ENCODE measurements at regions not wholly inside any gene's neighbourhood (a gene's known extent, or its start where the extent isn't known, plus 50 kb on each side); places are given as distances from the start of the nearest gene placed in this dataset.

DNA sequence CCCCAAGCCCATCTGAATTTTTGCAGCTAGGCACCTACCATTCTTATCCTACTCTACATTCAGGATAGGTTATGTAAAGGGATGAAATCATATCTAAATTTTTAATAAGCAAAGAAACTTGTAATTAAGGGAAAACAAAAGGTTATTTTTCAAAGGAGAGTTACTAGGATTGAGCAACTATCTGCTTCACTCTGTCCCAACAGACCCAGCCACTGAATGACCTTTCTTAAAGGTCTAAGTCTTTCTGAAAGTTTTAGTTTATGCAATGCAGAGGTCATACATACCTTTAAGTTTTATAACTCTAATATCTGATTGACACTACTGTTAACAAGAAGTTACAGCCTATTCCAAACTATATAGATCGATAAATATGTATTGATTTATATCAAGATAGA, 209.2 kb upstream of the CTNNB1 start:
- no peak overlapping the region for H3K4me3 ChIP-seq
- intact Hi-C loops (cut with DNase I; ENCODE audit: low total_unique reads) = no loop called here
- no peak for DNase-seq (ENCODE audit: low spot score in 2 of 2)
- no peaks in the 10 kb centered on the region for H3K27me3 ChIP-seq
- H3K27ac ChIP-seq = peak overlapping the region in 1 of 2 donors; percentile 76
- peaks cover 0 to 6% of the 10 kb centered on the region in 2 donors for H3K4me1 ChIP-seq
- TF ChIP-seq POLR2A (IDR thresholded peaks at IDR 0.05) (no peak), CTCF (IDR thresholded peaks at IDR 0.05) (no peak), POLR2AphosphoS5 (IDR thresholded peaks at IDR 0.05) (no peak)
- H3K36me3 ChIP-seq = no peaks in the 10 kb centered on the region
- H3K9me3 ChIP-seq = no peaks in the 10 kb centered on the region

DNA sequence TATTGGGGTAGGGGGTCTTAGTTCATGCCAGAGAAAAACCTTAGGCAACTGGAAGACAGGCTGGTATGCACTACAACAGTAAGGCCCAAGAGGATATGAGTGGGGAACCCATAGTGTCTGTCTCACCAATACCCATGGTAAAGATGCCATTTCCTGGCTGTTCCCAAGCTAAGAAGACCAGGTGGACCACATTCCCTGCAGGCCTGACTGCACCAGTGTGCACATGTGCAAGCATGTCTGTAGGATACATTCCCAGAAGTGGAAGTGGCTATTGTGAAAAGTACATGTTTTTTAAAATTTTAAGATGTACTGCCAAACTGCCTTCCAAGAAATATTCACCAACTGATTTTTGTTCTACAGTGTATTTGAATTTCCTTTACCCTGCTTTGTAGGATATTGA, 207.3 kb upstream of the CTNNB1 start:
- peaks cover 0 to 6% of the 10 kb centered on the region in 2 donors for H3K4me1 ChIP-seq
- intact Hi-C loops (cut with DNase I; ENCODE audit: low total_unique reads) = no loop called here
- TF ChIP-seq POLR2AphosphoS5 (IDR thresholded peaks at IDR 0.05) (peak in 2 of 3 donors; percentile 63 to 66), CTCF (IDR thresholded peaks at IDR 0.05) (no peak)
- H3K4me3 ChIP-seq = no peak overlapping the region
- peak overlapping the region; percentile 64 to 76 for H3K27ac ChIP-seq
- DNase-seq (ENCODE audit: low spot score in 2 of 2) = peak in 1 of 2 donors; percentile 89
- H3K9me3 ChIP-seq = no peaks in the 10 kb centered on the region
- H3K27me3 ChIP-seq = no peaks in the 10 kb centered on the region
- no peaks in the 10 kb centered on the region for H3K36me3 ChIP-seq

- H3K4me1 ChIP-seq = peaks cover 0 to 6% of the 10 kb centered on the region in 2 donors
- no peaks in the 10 kb centered on the region for H3K27me3 ChIP-seq
- no peak for TF ChIP-seq POLR2A (IDR thresholded peaks at IDR 0.05)
- no peak for TF ChIP-seq CTCF (IDR thresholded peaks at IDR 0.05)
- no peak for TF ChIP-seq POLR2AphosphoS5 (IDR thresholded peaks at IDR 0.05)
- intact Hi-C loops (cut with DNase I; ENCODE audit: low total_unique reads) = no loop called here
- no peak overlapping the region for H3K27ac ChIP-seq
- DNase-seq (ENCODE audit: low spot score in 2 of 2) = no peak
- H3K4me3 ChIP-seq = no peak overlapping the region
- H3K36me3 ChIP-seq = no peaks in the 10 kb centered on the region
- H3K9me3 ChIP-seq = no peaks in the 10 kb centered on the region
These were observed 204.7 kb upstream of the CTNNB1 start for GRCh38 chr3:40994611-40995010.

DNA sequence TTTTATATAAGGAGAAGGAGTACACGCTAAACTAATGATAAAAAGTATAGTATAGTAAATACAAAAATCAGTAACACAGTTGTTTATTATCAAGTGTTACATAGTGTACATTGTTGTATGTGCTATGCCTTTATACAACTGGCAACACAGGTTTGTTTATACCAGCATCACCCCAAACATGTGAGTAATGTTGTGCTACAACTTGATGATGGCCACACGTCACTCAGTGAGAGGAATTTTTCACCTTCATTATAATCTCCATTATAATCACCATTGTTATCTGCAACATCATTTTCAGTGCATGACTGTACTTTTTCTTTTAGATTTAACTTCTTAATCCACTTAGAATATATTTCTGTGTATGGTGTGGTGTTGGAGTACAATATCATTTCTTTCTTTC, 204.0 kb upstream of the CTNNB1 start:
- no peak overlapping the region for H3K4me3 ChIP-seq
- H3K9me3 ChIP-seq = no peaks in the 10 kb centered on the region
- DNase-seq (ENCODE audit: low spot score in 2 of 2) = no peak
- H3K36me3 ChIP-seq = no peaks in the 10 kb centered on the region
- no peaks in the 10 kb centered on the region for H3K27me3 ChIP-seq
- no peak overlapping the region for H3K27ac ChIP-seq
- intact Hi-C loops (cut with DNase I; ENCODE audit: low total_unique reads) = no loop called here
- TF ChIP-seq POLR2AphosphoS5 (IDR thresholded peaks at IDR 0.05) (no peak), POLR2A (IDR thresholded peaks at IDR 0.05) (no peak), CTCF (IDR thresholded peaks at IDR 0.05) (no peak)
- H3K4me1 ChIP-seq = no peaks in the 10 kb centered on the region

DNA sequence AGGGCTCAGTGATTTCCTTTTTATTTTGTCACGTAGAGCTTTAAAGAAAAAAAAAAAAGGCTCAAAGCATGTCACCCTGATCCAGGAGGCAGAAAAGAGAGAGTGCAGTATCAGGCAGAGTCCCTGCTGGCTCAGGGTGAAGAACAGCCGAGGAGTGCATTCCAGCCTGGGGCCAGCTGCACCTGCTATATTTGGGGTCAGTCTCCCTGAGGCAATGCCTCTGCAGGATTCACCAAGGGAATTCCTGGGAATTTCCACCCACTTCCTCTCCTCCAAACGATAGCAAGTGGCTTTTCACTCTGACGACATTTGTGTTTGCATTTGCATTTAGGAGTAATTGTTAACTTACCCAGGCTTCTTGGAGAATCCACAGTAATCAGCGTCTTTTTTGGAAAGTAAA, 202.9 kb upstream of the CTNNB1 start:
- no peak overlapping the region for H3K4me3 ChIP-seq
- no peaks in the 10 kb centered on the region for H3K36me3 ChIP-seq
- no peak overlapping the region for H3K27ac ChIP-seq
- TF ChIP-seq POLR2AphosphoS5 (IDR thresholded peaks at IDR 0.05) (no peak), POLR2A (IDR thresholded peaks at IDR 0.05) (no peak), CTCF (IDR thresholded peaks at IDR 0.05) (no peak)
- H3K4me1 ChIP-seq = no peaks in the 10 kb centered on the region
- no peaks in the 10 kb centered on the region for H3K9me3 ChIP-seq
- DNase-seq (ENCODE audit: low spot score in 2 of 2) = no peak
- intact Hi-C loops (cut with DNase I; ENCODE audit: low total_unique reads) = no loop called here
- H3K27me3 ChIP-seq = no peaks in the 10 kb centered on the region

All from breast epithelium (tissue), 4 donors.